H54 (cell line): ENCODE measurements at regions not wholly inside any gene's neighbourhood (a gene's known extent, or its start where the extent isn't known, plus 50 kb on each side); places are given as distances from the start of the nearest gene placed in this dataset.

Source experiments
- DNase-seq: peaks from one replicate; pipeline ENCODE4 v3.0.0; 2011; ENCODE audit warnings: low spot score, mixed read lengths; ENCODE audit not compliant: insufficient read length
- FAIRE-seq: peaks from 3 replicates; lab custom pipeline; 2011; peaks lifted over from hg19 to GRCh38; lab: Jason Lieb, UNC
- POLR2A ChIP-seq: IDR thresholded peaks from 2 replicates; pipeline ENCODE4 v1.6.1; 2011; ENCODE audit warnings: low read depth, mild to moderate bottlenecking, low read length

- FAIRE-seq (peak; percentile 99), DNase-seq (no peak)
- no peak for TF ChIP-seq POLR2A
Measured at GRCh38 chr1:59116920-59117542, 179.9 kb upstream of the FGGY start.

- FAIRE-seq (peak; percentile 61), DNase-seq (no peak)
- TF ChIP-seq POLR2A, result no peak
Measured at GRCh38 chr1:59122527-59122926, 174.4 kb upstream of the FGGY start.

GRCh38 chr1:59123081-59123681 lies 173.7 kb upstream of the FGGY start:
- DNase-seq (no peak), FAIRE-seq (peak; percentile 84)
- no peak for TF ChIP-seq POLR2A

GRCh38 chr1:59124166-59124565 lies 172.7 kb upstream of the FGGY start:
- no peak for TF ChIP-seq POLR2A
- FAIRE-seq (no peak), DNase-seq (no peak)

GRCh38 chr1:59125154-59125553 lies 171.7 kb upstream of the FGGY start:
- FAIRE-seq (no peak), DNase-seq (no peak)
- TF ChIP-seq POLR2A, result no peak

- FAIRE-seq, result no peak
- no peak for DNase-seq
- TF ChIP-seq POLR2A, result no peak
Measured at GRCh38 chr1:59125676-59126320, 171.1 kb upstream of the FGGY start.

- DNase-seq (no peak), FAIRE-seq (no peak)
- TF ChIP-seq POLR2A, result no peak
Measured at GRCh38 chr1:59126366-59126765, 170.5 kb upstream of the FGGY start.

GRCh38 chr1:59128239-59128736 lies 168.6 kb upstream of the FGGY start:
- no peak for FAIRE-seq
- TF ChIP-seq POLR2A, result no peak
- no peak for DNase-seq

GRCh38 chr1:59128784-59129227 lies 168.1 kb upstream of the FGGY start:
- peak; percentile 88 for FAIRE-seq
- TF ChIP-seq POLR2A, result no peak
- DNase-seq, result no peak

- FAIRE-seq (no peak), DNase-seq (no peak)
- no peak for TF ChIP-seq POLR2A
Measured at GRCh38 chr1:59132295-59132694, 164.6 kb upstream of the FGGY start.

- FAIRE-seq (no peak), DNase-seq (no peak)
- TF ChIP-seq POLR2A, result no peak
Measured at GRCh38 chr1:59133997-59134396, 162.9 kb upstream of the FGGY start.

- FAIRE-seq (no peak), DNase-seq (no peak)
- TF ChIP-seq POLR2A, result no peak
Measured at GRCh38 chr1:59135761-59136255, 161.1 kb upstream of the FGGY start.

GRCh38 chr1:59136541-59137275 lies 160.2 kb upstream of the FGGY start:
- TF ChIP-seq POLR2A, result no peak
- FAIRE-seq, result peak; percentile 78
- no peak for DNase-seq

GRCh38 chr1:59137276-59137615 lies 159.6 kb upstream of the FGGY start:
- TF ChIP-seq POLR2A, result no peak
- DNase-seq (no peak), FAIRE-seq (no peak)

- DNase-seq (no peak), FAIRE-seq (no peak)
- TF ChIP-seq POLR2A, result no peak
Measured at GRCh38 chr1:59137968-59138367, 158.9 kb upstream of the FGGY start.
